GM12874 (cell line): ENCODE measurements at regions not wholly inside any gene's neighbourhood (a gene's known extent, or its start where the extent isn't known, plus 50 kb on each side); places are given as distances from the start of the nearest gene placed in this dataset.

Source experiments
- TF ChIP-seq, protein P1 (sequence below): IDR thresholded peaks from 2 replicates; pipeline ENCODE4 v1.5.1; 2011; ENCODE audit warnings: low read depth, mild to moderate bottlenecking, control low read depth, low read length, moderate library complexity; ENCODE audit not compliant: insufficient read depth

DNA sequence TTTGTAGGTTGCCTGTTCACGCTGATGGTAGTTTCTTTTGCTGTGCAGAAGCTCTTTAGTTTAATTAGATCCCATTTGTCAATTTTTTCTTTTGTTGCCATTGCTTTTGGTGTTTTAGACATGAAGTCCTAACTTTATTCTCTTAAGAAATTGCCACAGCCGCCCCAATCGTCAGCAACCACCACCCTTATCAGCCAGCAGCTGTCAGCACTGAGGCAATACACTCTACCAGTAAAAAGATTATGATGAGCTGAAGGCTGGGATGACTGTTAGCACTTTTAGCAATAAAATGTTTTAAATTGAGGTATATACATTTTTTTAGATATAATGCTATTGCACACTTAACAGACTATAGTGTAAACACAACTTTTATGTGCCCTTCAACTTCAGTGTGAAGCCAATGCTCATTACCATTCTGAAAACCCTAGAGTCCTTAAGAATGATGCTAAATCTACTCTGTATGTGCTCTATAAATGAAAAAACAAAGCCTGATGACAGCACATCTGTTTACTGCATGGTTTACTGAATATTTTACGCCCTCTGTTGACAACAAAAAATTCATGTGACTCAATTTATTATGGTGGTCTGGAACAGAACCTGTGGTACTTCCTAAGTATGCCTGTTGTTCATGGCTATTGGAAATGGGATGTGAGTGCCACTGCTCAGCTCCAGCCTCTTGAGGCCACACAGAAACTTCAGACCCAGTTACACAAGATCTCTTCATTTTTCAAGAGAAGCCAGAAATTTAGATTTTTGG lies 197.4 kb downstream of the DUSP6 start:
- TF ChIP-seq, protein P1, sequence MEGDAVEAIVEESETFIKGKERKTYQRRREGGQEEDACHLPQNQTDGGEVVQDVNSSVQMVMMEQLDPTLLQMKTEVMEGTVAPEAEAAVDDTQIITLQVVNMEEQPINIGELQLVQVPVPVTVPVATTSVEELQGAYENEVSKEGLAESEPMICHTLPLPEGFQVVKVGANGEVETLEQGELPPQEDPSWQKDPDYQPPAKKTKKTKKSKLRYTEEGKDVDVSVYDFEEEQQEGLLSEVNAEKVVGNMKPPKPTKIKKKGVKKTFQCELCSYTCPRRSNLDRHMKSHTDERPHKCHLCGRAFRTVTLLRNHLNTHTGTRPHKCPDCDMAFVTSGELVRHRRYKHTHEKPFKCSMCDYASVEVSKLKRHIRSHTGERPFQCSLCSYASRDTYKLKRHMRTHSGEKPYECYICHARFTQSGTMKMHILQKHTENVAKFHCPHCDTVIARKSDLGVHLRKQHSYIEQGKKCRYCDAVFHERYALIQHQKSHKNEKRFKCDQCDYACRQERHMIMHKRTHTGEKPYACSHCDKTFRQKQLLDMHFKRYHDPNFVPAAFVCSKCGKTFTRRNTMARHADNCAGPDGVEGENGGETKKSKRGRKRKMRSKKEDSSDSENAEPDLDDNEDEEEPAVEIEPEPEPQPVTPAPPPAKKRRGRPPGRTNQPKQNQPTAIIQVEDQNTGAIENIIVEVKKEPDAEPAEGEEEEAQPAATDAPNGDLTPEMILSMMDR: no peak

- TF ChIP-seq, protein P1: no peak
Observed at GRCh38 chr12:89153341-89153740, 199.0 kb downstream of the DUSP6 start.

DNA sequence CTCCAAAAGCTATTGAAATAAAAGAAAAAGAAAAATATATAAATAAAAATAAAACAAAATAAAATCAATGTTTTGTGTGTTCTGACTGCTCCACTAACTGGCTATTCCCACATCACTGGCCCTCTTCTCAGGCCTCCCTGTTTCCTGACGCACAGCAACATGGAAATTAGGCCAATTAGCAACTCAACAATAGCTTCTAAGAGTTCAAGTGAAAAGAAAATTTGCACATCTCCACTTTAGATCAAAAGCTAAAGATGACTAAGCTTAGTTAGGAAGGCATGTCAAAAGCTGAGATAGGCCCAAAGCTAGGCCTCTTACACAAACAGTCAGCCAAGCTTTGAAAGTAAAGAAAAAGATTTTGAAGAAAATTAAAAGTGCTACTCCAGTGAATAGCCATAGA lies 200.8 kb downstream of the DUSP6 start:
- TF ChIP-seq, protein P1: no peak

DNA sequence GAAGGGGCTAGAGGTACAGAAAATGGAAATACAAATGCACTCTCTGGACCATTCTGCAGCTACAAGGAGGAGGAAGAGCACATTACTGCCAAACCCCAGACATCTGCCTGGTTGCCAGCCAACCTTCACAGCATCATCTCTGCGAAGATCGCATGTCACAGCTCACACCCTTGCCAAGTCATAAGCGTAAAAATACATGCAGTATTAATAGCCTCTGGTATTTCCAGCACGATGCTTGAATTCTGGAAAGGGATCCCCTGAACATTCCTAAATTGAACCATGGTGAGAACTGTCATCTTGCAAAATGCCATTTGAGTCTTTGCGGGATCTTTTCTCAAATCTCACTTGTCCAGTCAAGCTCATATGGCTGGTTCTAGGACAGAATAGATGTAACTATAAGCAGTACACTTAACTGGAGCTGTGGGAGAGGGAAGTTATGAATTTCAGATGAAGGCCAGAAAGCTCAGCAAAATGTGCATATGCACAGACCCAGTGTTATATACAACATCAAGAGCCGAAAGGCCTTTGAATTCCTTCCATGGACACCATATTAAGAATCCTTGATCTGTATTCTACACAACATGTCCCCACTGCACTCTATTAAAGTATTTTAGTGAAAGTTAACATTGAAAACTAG lies 211.6 kb downstream of the DUSP6 start:
- TF ChIP-seq, protein P1: no peak

DNA sequence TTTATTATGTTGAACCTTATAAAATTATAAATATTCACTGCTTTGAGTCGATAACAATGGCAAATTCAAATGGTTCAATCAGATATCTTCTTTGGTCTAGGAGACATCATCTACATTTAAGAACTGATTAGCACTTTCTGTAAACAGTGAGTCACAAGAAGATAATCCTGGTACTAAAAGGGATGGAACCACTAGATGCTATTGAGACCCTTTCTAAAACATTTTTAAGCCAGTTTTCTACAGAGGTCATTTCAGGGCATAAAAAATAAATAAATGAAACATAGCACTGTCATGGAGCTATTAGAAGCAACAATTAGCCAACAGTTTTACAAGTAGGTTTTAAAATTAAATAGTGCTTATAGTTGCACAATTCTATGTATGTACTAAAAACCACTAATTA lies 212.2 kb downstream of the DUSP6 start:
- TF ChIP-seq, protein P1: no peak

DNA sequence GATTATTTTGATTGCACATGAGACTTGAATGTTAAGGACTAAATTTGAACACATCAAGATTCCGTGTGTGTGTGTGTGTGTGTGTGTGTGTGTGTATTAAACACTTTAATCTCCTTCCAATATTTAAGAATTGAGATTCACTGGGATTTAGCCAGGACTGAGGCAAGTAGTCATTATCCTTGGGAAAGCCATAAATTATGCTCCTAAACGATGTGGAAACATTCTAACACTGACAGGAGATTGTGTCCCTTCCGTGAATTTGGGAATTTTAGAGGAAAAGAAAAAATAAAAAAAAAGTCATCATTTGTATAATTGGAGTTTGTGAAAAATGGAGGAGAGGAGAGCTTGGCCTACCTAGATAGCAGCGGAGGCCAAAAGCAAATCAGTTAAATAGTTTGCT lies 212.9 kb downstream of the DUSP6 start:
- TF ChIP-seq, protein P1: no peak

GRCh38 chr12:89138048-89138852 lies 214.1 kb downstream of the DUSP6 start:
- TF ChIP-seq, protein P1: no peak
